T-helper 1 cell treated with Interleukin-12 subunit alpha and Interleukin-12 subunit beta and Interleukin-4 antibody, amounts not matched to agents 30 μg/mL and 1 μg/mL, for 36 hours (primary cell): ENCODE measurements at regions not wholly inside any gene's neighbourhood (a gene's known extent, or its start where the extent isn't known, plus 50 kb on each side); places are given as distances from the start of the nearest gene placed in this dataset.
A peak's percentile ranks its signal among the peaks of the same experiment; 100 is the strongest.
"Not testable (repeated sequence)": the region's sequence is repeated elsewhere in the genome, so short reads cannot be mapped to it uniquely, and the experiment has no call there.

Source experiments
- H3K27ac Mint-ChIP-seq: one replicate; pipeline ENCODE4 v1.8.0; 2021; ENCODE audit warnings: mild to moderate bottlenecking, mixed read lengths
- H3K27me3 Mint-ChIP-seq: one replicate; pipeline ENCODE4 v1.8.0; 2021; ENCODE audit warnings: low read depth, mixed read lengths
- H3K36me3 Mint-ChIP-seq: one replicate; pipeline ENCODE4 v1.8.0; 2021; ENCODE audit warnings: low read depth, mixed read lengths
- H3K4me1 Mint-ChIP-seq: one replicate; pipeline ENCODE4 v1.8.0; 2021; ENCODE audit warnings: low read depth, mixed read lengths
- H3K4me3 Mint-ChIP-seq: one replicate; pipeline ENCODE4 v1.8.0; 2021; ENCODE audit warnings: mild to moderate bottlenecking, moderate library complexity, mixed read lengths
- H3K9me3 Mint-ChIP-seq: one replicate; pipeline ENCODE4 v1.8.0; 2021; ENCODE audit warnings: mixed read lengths

- H3K4me1 Mint-ChIP-seq, result peaks cover 6% of the 10 kb centered on the region
- H3K4me3 Mint-ChIP-seq, result no peak overlapping the region
- H3K27me3 Mint-ChIP-seq, result peaks cover 3% of the 10 kb centered on the region
- no peaks in the 10 kb centered on the region for H3K9me3 Mint-ChIP-seq
- no peaks in the 10 kb centered on the region for H3K36me3 Mint-ChIP-seq
- H3K27ac Mint-ChIP-seq, result peak overlapping the region; percentile 76
Measured at GRCh38 chr22:23495614-23496444, 84.3 kb downstream of the IGLL1 start.

- Mint-ChIP-seq H3K9me3 (no peaks in the 10 kb centered on the region), H3K27ac (no peak overlapping the region), H3K27me3 (peaks cover 6% of the 10 kb centered on the region), H3K4me3 (no peak overlapping the region), H3K36me3 (no peaks in the 10 kb centered on the region), H3K4me1 (peaks cover 6% of the 10 kb centered on the region)
Measured at GRCh38 chr22:23494930-23495266, 85.2 kb downstream of the IGLL1 start.

- no peaks in the 10 kb centered on the region for H3K9me3 Mint-ChIP-seq
- H3K27me3 Mint-ChIP-seq, result peaks cover 28% of the 10 kb centered on the region
- no peaks in the 10 kb centered on the region for H3K4me1 Mint-ChIP-seq
- H3K27ac Mint-ChIP-seq, result no peak overlapping the region
- no peaks in the 10 kb centered on the region for H3K36me3 Mint-ChIP-seq
- no peak overlapping the region for H3K4me3 Mint-ChIP-seq
Measured at GRCh38 chr22:23485490-23485889, 94.6 kb downstream of the IGLL1 start.

- no peaks in the 10 kb centered on the region for H3K4me1 Mint-ChIP-seq
- peaks cover 29% of the 10 kb centered on the region for H3K27me3 Mint-ChIP-seq
- no peaks in the 10 kb centered on the region for H3K9me3 Mint-ChIP-seq
- no peak overlapping the region for H3K27ac Mint-ChIP-seq
- no peaks in the 10 kb centered on the region for H3K36me3 Mint-ChIP-seq
- H3K4me3 Mint-ChIP-seq, result no peak overlapping the region
Measured at GRCh38 chr22:23484651-23485050, 95.4 kb downstream of the IGLL1 start.

DNA sequence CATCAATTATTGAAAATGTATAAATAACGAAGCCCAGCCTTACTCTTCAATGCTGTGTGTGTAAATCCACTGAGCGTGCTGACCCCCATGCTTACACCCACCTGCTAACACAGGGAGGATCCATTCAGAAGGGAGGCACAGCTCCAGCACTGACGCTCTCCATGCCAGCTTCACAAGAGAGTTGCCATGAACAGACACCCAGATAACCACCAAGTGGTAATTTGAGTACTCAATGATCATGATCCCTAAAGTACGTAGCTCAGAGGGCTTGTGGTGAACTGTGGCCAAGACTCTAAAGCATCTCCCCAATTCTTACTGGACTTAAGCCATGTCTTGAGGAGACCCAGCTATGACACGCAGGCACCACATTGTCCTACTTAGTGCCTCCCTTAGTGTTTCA is 98.7 kb downstream of the IGLL1 start:
- H3K27me3 Mint-ChIP-seq, result peaks cover 40% of the 10 kb centered on the region
- no peaks in the 10 kb centered on the region for H3K36me3 Mint-ChIP-seq
- no peak overlapping the region for H3K27ac Mint-ChIP-seq
- peaks cover 4% of the 10 kb centered on the region for H3K4me1 Mint-ChIP-seq
- no peaks in the 10 kb centered on the region for H3K9me3 Mint-ChIP-seq
- H3K4me3 Mint-ChIP-seq, result no peak overlapping the region

- Mint-ChIP-seq H3K36me3 (no peaks in the 10 kb centered on the region), H3K4me3 (no peak overlapping the region)
Measured at GRCh38 chr22:23478175-23478574, 101.9 kb downstream of the IGLL1 start.

DNA sequence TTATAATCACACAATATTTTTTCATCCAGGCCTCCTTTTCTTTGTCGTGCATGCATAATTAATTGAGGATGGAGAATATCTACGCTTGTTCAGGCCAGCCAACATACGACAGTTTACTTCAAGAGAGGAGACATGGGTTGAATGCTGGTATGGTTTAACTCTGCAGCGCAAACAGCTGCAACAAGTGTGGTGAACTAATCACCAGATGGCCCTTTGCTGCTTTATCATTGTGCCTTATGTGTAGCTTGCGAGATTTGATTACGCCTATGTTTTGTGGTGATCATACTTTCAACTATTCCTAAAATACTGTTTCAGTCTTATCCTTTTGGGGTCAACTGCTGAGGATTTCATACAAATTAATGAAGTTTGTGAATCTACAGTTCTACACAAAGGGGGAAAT is 105.6 kb downstream of the IGLL1 start:
- H3K27me3 Mint-ChIP-seq, result peaks cover 20% of the 10 kb centered on the region
- H3K9me3 Mint-ChIP-seq, H3K4me3 Mint-ChIP-seq, H3K4me1 Mint-ChIP-seq, H3K27ac Mint-ChIP-seq, H3K36me3 Mint-ChIP-seq: not testable (repeated sequence)

More at GRCh38 chr22:23478175-23478574, 101.9 kb downstream of the IGLL1 start:
- Mint-ChIP-seq H3K27me3 (peaks cover 33% of the 10 kb centered on the region), H3K9me3 (no peaks in the 10 kb centered on the region), H3K4me1 (peaks cover 4% of the 10 kb centered on the region), H3K27ac (no peak overlapping the region)

DNA sequence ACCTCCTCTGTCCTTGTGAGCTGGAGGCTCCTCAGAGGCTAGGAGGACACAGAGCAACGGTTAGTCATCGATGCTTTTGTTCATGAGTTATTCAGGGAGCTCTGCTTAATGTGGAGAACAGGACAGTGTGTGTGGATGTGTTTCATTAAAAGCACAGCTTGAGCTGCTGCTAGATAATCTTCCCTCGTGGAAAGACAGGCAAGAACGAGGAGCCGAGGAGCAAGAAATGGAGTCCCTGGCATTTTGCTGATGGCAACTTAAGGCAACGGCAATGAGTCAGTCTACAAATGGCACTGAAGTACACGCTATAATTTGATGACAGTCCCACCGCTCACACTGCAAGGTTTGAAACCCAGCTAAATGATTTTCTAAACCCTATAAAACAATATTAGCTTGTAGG is 106.2 kb downstream of the IGLL1 start:
- Mint-ChIP-seq H3K9me3 (no peaks in the 10 kb centered on the region), H3K4me3 (no peak overlapping the region), H3K36me3 (no peaks in the 10 kb centered on the region), H3K27me3 (peaks cover 13% of the 10 kb centered on the region), H3K27ac (no peak overlapping the region), H3K4me1 (peaks cover 4% of the 10 kb centered on the region)

DNA sequence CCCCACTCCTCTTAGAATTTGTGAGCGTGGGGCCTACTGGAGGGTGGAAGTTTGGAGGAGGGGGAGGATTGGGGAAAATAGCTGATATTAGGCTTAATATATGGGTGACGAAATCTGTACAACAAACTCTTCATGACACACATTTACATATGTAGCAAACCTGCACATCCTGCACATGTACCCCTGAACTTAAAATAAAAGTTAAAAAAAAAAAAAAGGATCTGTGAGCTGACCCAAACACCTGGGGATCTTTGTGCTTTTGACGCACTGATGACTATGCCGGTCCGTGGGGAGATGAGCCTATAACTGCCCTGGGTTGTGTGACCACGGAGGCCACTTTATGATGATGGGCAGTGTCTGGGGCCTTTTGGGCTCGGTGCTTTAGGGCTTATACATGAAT is 107.7 kb downstream of the IGLL1 start:
- H3K27me3 Mint-ChIP-seq, H3K36me3 Mint-ChIP-seq, H3K27ac Mint-ChIP-seq, H3K4me1 Mint-ChIP-seq, H3K9me3 Mint-ChIP-seq, H3K4me3 Mint-ChIP-seq: not testable (repeated sequence)

DNA sequence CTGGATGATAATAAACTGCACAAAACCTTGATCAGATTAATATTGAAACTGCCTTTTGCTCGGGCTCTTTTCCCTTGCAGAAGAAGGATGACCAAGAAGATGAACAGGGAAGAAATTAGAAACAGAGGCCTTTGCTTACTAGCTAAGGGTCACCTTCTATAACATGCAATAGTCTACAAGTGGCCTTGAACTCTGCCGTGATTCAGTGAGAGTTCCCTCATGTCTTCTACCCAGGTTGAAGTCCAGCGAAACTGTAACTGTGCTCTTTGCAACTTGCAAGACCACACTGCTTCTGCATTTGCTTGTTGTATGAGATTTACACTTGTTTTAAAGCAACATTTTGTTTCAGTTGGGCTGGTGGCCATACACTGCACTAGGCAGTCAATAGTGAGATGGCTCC is 108.4 kb downstream of the IGLL1 start:
- Mint-ChIP-seq H3K4me3 (no peak overlapping the region), H3K27me3 (peaks cover 2% of the 10 kb centered on the region), H3K4me1 (no peaks in the 10 kb centered on the region), H3K36me3 (no peaks in the 10 kb centered on the region), H3K27ac (no peak overlapping the region), H3K9me3 (no peaks in the 10 kb centered on the region)

DNA sequence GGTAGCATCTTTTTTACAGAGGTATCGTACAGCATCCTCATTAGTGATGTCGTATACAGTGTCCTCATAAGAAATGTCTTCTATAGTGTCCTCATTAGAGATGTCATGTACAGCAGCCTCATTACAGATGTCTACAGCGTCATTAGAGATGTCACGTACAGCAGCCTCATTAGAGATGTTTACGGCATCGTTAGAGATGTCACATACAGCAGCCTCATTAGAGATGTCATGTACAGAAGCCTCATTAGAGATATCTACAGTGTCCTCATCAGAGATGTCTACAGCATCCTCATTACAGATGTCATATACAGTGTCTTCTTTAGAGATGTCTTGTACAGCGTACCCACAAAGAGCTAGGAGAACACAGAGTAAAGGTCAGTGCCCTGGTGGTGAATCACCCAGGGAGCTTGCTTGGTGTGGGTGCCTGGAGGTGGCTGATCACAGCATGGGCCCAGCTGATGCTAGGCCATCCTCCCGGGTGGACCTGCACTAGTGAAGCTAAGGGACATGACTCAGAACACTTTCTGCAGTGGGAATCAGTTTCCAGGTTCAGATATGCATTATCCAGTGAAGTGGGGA is 109.2 kb downstream of the IGLL1 start:
- Mint-ChIP-seq H3K4me3 (no peak overlapping the region), H3K9me3 (no peaks in the 10 kb centered on the region), H3K27ac (no peak overlapping the region), H3K4me1 (no peaks in the 10 kb centered on the region), H3K27me3 (peaks cover 3% of the 10 kb centered on the region), H3K36me3 (no peaks in the 10 kb centered on the region)

DNA sequence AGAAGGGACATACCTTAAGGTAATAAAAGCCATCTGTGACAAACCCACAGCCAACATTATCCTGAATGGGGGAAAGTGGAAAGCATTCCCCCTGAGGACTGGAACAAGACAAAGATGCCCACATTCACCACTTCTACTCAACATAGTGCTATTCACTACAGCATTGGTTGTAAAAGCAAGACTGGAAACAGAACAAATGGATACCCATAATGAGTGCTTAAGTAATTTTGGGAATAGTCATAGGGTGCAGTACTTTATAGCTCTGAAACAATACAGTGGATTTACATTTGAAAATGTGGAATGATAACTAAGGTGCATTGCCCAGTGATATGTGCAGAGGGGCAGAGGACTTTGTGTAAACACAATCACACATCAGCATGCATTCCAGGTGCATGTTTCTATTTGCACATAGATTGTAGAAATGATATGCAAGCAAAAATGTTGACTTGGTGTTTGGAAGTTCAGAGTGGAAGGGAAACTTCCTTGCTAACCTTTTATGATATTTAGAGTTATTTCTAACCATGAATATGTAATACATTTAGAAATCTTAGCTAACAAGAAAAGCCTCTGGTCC is 112.3 kb downstream of the IGLL1 start:
- peaks cover 16% of the 10 kb centered on the region for H3K27me3 Mint-ChIP-seq
- no peak overlapping the region for H3K27ac Mint-ChIP-seq
- H3K9me3 Mint-ChIP-seq, result no peaks in the 10 kb centered on the region
- H3K36me3 Mint-ChIP-seq, result no peaks in the 10 kb centered on the region
- H3K4me1 Mint-ChIP-seq, result no peaks in the 10 kb centered on the region
- H3K4me3 Mint-ChIP-seq, result no peak overlapping the region

- Mint-ChIP-seq H3K27ac (no peak overlapping the region), H3K9me3 (no peaks in the 10 kb centered on the region), H3K36me3 (no peaks in the 10 kb centered on the region), H3K4me3 (no peak overlapping the region), H3K4me1 (no peaks in the 10 kb centered on the region), H3K27me3 (peaks cover 28% of the 10 kb centered on the region)
Measured at GRCh38 chr22:23466351-23466750, 113.7 kb downstream of the IGLL1 start.

DNA sequence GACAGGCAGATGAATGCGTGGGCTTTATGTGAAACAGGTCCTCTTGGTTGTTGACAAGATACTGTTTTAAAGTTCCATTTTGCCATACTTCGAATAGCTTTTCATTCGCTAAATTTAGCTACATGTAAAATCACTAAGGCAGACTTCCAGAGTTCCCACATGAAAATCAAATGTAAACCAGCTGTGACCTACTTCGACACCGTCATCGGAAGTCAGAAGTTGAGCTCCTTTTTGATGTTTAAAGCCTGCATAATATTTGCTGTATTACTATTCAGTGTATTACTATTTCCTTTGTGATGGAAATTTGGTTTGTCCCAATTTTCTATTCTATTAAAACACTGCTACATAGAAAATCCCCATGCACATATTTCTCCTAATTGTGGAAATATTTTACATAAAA is 115.3 kb downstream of the IGLL1 start:
- peaks cover 28% of the 10 kb centered on the region for H3K27me3 Mint-ChIP-seq
- not testable (repeated sequence) for H3K4me3 Mint-ChIP-seq, H3K27ac Mint-ChIP-seq, H3K36me3 Mint-ChIP-seq, H3K4me1 Mint-ChIP-seq, H3K9me3 Mint-ChIP-seq

- H3K4me3 Mint-ChIP-seq, H3K36me3 Mint-ChIP-seq, H3K4me1 Mint-ChIP-seq, H3K27ac Mint-ChIP-seq, H3K9me3 Mint-ChIP-seq: not testable (repeated sequence)
- peaks cover 41% of the 10 kb centered on the region for H3K27me3 Mint-ChIP-seq
Measured at GRCh38 chr22:23460517-23461031, 119.5 kb downstream of the IGLL1 start.
